ENCODE measurements at regions not wholly inside any gene's neighbourhood (a gene's known extent, or its start where the extent isn't known, plus 50 kb on each side); places are given as distances from the start of the nearest gene placed in this dataset.

- TF ChIP-seq EGR1 (conservative IDR thresholded peaks at IDR 0.05) (no peak), SMARCE1 (IDR thresholded peaks at IDR 0.05) (peak; percentile 31; the same call in 1 of the 2 replicates), MCM3 (IDR thresholded peaks at IDR 0.05) (no peak), SMARCA4 (IDR thresholded peaks at IDR 0.05) (peak; percentile 42), TEAD2 (tag; IDR thresholded peaks at IDR 0.05) (no peak), HEY1 (CRISPR knock-in tag; IDR thresholded peaks at IDR 0.05; ENCODE audit: borderline replicate concordance) (no peak), ZNF436 (CRISPR knock-in tag; IDR thresholded peaks at IDR 0.05) (no peak), MEIS2 (IDR thresholded peaks at IDR 0.05; ENCODE audit: partially characterized antibody) (peak; percentile 78), GABPA (tag; conservative IDR thresholded peaks at IDR 0.05; ENCODE audit: low read depth) (peak; percentile 50; the same call in 1 of the 2 replicates), PRDM10 (IDR thresholded peaks at IDR 0.05; ENCODE audit: partially characterized antibody) (no peak), CHD4 (IDR thresholded peaks at IDR 0.05; ENCODE audit: insufficient read depth, insufficient replicate concordance, low read depth, low read length, poor library complexity, severe bottlenecking) (no peak), ETV1 (tag; conservative IDR thresholded peaks at IDR 0.05; ENCODE audit: low read depth) (peak; percentile 92), FOSL1 (tag; conservative IDR thresholded peaks at IDR 0.05) (peak; percentile 64), ARID1B (IDR thresholded peaks at IDR 0.05) (peak; percentile 48)
- TF ChIP-seq, protein P1, sequence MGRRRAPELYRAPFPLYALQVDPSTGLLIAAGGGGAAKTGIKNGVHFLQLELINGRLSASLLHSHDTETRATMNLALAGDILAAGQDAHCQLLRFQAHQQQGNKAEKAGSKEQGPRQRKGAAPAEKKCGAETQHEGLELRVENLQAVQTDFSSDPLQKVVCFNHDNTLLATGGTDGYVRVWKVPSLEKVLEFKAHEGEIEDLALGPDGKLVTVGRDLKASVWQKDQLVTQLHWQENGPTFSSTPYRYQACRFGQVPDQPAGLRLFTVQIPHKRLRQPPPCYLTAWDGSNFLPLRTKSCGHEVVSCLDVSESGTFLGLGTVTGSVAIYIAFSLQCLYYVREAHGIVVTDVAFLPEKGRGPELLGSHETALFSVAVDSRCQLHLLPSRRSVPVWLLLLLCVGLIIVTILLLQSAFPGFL (CRISPR knock-in tag; IDR thresholded peaks at IDR 0.05): no peak
These were observed 105.2 kb upstream of the PRR16 start (continued) for GRCh38 chr5:120358949-120359348.

All from K562 (cell line).